HS-27A (cell line): ENCODE measurements at regions not wholly inside any gene's neighbourhood (a gene's known extent, or its start where the extent isn't known, plus 50 kb on each side); places are given as distances from the start of the nearest gene placed in this dataset.
"Not testable (repeated sequence)": the region's sequence is repeated elsewhere in the genome, so short reads cannot be mapped to it uniquely, and the experiment has no call there.

Source experiments
- DNase-seq: peaks from one replicate; pipeline ENCODE4 v3.0.0-alpha.2; 2012; ENCODE audit warnings: low read depth, missing footprints

- no peak for DNase-seq
Observed at GRCh38 chr13:61884830-61885229, 469.2 kb upstream of the PCDH20 start.

GRCh38 chr13:61880578-61881283 is 465.1 kb upstream of the PCDH20 start:
- DNase-seq, result no peak

GRCh38 chr13:61878565-61878964 is 462.9 kb upstream of the PCDH20 start:
- not testable (repeated sequence) for DNase-seq

- no peak for DNase-seq
Observed at GRCh38 chr13:61874970-61875579, 459.4 kb upstream of the PCDH20 start.

- no peak for DNase-seq
Observed at GRCh38 chr13:61873717-61874116, 458.1 kb upstream of the PCDH20 start.

- no peak for DNase-seq
Observed at GRCh38 chr13:61857198-61857597, 441.5 kb upstream of the PCDH20 start.

GRCh38 chr13:61852116-61852619 is 436.5 kb upstream of the PCDH20 start:
- DNase-seq, result no peak

- DNase-seq, result no peak
Observed at GRCh38 chr13:61850794-61851193, 435.1 kb upstream of the PCDH20 start.

GRCh38 chr13:61838568-61838967 is 422.9 kb upstream of the PCDH20 start:
- DNase-seq, result no peak

- no peak for DNase-seq
Observed at GRCh38 chr13:61833228-61833627, 417.6 kb upstream of the PCDH20 start.

- DNase-seq, result no peak
Observed at GRCh38 chr13:61831026-61831425, 415.4 kb upstream of the PCDH20 start.

GRCh38 chr13:61830475-61830874 is 414.8 kb upstream of the PCDH20 start:
- no peak for DNase-seq

- DNase-seq, result no peak
Observed at GRCh38 chr13:61824168-61824567, 408.5 kb upstream of the PCDH20 start.

GRCh38 chr13:61812286-61812685 is 396.6 kb upstream of the PCDH20 start:
- no peak for DNase-seq

GRCh38 chr13:61810065-61810464 is 394.4 kb upstream of the PCDH20 start:
- no peak for DNase-seq

- no peak for DNase-seq
Observed at GRCh38 chr13:61797397-61797796, 381.7 kb upstream of the PCDH20 start.

- DNase-seq, result no peak
Observed at GRCh38 chr13:61795580-61795979, 379.9 kb upstream of the PCDH20 start.

- DNase-seq, result no peak
Observed at GRCh38 chr13:61779456-61779855, 363.8 kb upstream of the PCDH20 start.

- no peak for DNase-seq
Observed at GRCh38 chr13:61778531-61778930, 362.9 kb upstream of the PCDH20 start.

GRCh38 chr13:61777899-61778298 is 362.2 kb upstream of the PCDH20 start:
- no peak for DNase-seq

GRCh38 chr13:61777271-61777670 is 361.6 kb upstream of the PCDH20 start:
- no peak for DNase-seq

- no peak for DNase-seq
Observed at GRCh38 chr13:61774903-61775302, 359.3 kb upstream of the PCDH20 start.

GRCh38 chr13:61770681-61771080 is 355.0 kb upstream of the PCDH20 start:
- no peak for DNase-seq

GRCh38 chr13:61768175-61768574 is 352.5 kb upstream of the PCDH20 start:
- DNase-seq, result no peak
